NT2/D1 (cell line): ENCODE measurements at regions not wholly inside any gene's neighbourhood (a gene's known extent, or its start where the extent isn't known, plus 50 kb on each side); places are given as distances from the start of the nearest gene placed in this dataset.

ENCODE experiments used
- SUZ12 ChIP-seq: IDR thresholded peaks from 2 replicates; pipeline ENCODE4 v1.6.1; 2011; ENCODE audit not compliant: insufficient read length, insufficient read depth; ENCODE audit errors: extremely low read depth
- YY1 ChIP-seq: IDR thresholded peaks from 2 replicates; pipeline ENCODE4 v1.6.1; 2011; ENCODE audit not compliant: insufficient read length, insufficient read depth
- ZNF274 ChIP-seq: IDR thresholded peaks from 2 replicates; pipeline ENCODE4 v1.6.1; 2011; ENCODE audit warnings: mild to moderate bottlenecking, low read depth, low read length

DNA sequence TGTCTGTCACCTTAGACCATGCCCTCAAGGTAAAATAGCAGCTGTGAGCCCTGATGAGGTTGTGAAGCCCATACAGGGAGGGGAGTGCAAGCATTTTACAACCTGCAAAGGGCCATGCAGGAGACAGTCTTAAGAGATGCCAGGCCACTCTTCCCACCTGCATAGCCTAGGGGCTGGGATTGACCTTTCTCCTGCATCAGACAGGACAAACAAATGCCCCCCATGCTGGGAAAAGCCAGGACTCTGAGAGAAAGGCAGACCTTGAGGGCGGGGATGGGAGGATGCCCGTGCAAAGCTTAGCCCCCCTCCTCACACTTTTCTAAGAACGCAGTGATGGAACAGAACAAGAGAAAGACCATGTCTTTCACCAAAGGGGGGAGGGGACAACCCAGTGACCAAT is 137.9 kb upstream of the MAMLD1 start:
- TF ChIP-seq YY1, result no peak
- TF ChIP-seq SUZ12, result no peak
- no peak for TF ChIP-seq ZNF274
